GM21360 (cell line): ENCODE measurements at regions not wholly inside any gene's neighbourhood (a gene's known extent, or its start where the extent isn't known, plus 50 kb on each side); places are given as distances from the start of the nearest gene placed in this dataset.
"Not testable (repeated sequence)": the region's sequence is repeated elsewhere in the genome, so short reads cannot be mapped to it uniquely, and the experiment has no call there.

Source experiments
- ATAC-seq: cut with Tn5 transposase; IDR thresholded peaks from one replicate; pipeline ENCODE4 v1.9.1; 2021; ENCODE audit warnings: mild to moderate bottlenecking, moderate library complexity; ENCODE audit not compliant: unreplicated experiment

DNA sequence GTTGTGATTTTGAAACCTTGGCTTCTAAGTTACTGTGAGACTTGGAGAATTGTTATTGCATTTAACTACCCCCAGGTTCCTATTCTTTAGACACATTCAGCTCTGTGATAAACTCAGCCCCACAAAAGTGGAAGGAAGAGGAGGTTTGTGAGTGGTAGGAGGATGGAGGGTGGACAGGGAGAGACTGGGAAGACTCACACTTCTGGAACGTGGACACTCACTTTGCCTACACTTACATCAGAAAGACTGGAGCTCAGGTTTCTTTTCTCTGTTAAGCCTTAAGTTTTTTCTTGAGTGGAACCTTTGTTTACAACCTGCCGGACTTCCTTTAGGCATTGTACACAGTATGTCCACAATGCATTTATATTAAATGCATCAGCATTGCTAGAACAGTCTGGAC is 99.0 kb downstream of the AREG start:
- ATAC-seq = no peak

DNA sequence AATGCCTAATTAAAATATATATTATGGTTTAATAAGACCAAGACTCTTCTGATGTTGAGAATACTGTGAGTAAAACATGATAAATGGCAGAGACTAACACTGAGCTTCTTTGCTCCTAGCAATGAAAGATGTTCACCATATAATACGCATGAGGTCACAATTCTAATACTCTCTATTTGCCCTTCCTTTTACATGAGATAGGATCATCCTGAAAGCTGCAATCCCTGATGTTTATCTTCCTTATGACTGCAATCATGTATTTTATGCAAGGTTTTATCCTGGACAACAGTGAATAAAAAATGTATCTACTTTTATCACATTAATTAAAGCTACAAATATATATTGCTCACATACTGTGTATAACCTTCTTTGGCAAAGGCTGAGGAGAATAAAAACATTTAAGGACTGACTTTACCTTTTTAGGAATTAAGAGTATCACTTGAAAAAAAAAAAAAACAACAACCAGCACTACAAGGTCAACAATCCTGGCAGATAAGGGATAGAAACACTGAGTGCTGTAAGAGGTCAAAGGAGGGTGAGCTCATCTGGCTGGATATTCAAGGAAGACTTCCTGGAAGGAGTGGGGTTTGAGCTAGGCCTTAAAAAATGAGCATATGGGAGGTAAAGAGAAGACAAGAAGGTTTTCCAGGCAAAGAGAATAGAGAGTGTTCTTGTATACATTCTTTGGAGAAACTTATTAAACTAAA is 99.9 kb downstream of the AREG start:
- ATAC-seq = no peak

DNA sequence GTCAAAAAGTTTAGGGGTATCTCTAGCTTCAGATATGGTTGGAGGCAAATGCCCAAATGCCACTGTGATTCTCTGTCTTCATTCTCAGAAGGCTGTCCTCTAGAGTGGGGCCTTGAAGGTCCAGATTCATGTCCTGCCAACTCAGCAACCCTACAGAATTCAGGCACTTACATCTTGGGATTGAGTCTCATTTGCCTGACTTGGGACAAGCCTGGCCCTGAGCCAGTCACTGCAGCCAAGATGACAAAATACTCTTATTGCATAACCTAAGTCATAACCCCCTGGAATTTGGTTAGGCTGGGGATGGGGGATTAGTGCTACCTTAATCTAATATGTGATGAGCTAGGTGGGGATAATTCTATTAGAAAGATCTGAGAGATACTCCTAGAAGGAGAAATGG is 100.5 kb downstream of the AREG start:
- ATAC-seq = no peak

DNA sequence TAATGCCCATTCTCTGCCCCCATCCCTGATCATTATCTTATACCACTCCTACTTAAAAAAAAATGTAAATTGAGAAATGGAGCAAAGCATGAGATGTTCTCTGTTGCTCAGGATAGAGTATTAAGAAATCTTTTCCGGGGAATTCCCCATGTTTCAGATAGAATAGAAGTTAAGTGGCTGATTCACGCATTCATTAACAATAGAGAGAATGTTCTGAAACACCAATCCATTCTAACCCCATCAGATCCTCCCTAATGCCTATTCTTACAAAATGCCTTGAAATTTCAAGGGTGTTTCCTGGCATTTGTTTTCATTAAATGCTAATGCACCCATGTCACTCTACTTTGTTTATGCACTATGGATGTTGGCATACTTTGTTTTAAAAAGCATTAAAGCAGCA is 101.1 kb downstream of the AREG start:
- no peak for ATAC-seq

DNA sequence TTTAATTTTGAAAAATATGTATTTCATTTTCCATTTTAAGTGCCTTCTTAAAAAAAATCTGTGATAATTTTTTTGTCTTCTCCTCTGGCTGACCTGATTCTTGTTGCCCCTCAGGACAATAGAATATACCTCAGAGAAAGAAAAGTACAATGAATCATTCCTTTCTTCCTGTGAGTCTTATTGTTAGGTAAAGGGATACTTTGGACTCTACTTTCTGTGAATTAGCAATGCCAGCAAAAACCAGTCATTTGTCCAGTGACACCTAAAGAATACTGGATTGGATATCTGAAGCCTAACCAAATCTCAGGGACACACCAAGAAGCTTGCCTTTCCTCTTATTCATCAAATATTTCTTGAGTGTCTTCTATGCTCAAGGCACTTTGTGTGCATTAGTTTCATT is 102.1 kb downstream of the AREG start:
- no peak for ATAC-seq

DNA sequence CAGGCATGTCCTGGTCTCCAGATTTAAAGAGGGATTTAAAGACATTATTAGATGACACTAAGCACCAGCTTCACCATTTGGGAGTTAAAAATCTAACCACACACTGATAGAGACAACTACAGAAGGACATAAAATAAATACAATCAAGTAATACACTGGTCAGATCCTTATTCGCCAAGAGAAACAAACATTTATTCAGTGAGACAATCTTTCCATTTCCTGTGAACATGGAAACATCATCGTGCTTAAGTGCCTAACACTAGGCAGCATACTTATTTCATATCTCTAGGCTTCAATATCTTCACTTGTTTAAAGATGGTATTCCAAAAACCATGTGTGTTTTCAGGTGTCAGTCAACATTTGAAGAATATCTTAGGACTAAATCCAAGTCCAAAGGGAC is 103.6 kb downstream of the AREG start:
- ATAC-seq = no peak

DNA sequence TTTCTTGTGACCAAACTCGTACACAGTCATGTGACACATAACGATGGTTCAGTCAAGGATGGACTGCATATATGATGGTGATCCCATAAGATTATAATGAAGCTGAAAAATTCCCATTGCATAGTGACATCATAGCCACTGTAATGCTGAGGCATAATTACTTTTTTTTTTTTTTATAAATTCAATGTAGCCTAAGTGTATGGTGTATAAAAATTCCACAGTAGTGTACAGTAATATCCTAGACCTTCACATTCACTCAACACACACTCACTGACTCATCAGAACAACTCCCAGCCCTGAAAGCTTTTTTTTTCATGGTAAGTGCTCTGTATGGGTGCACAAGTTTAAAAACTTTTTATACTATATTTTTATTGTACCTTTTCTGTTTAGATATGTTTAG is 105.0 kb downstream of the AREG start:
- no peak for ATAC-seq

DNA sequence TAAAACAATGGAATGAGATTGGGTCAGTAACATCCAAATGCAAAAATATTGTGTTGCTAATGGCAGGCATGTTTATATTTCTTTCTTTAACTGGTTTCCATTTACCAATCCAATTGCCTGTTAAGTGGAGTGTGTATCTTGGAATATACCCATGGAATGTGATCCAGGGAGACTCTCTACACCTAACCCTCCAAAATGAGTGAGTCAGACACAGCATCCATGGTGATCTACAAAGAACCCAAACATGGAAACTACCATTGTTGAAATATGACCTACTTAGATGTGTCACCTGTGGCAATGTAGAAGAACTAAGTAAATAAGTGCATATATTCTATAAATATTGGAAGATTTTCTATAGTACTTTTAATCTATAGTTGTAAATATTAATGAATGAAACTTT is 110.3 kb downstream of the AREG start:
- ATAC-seq = no peak

DNA sequence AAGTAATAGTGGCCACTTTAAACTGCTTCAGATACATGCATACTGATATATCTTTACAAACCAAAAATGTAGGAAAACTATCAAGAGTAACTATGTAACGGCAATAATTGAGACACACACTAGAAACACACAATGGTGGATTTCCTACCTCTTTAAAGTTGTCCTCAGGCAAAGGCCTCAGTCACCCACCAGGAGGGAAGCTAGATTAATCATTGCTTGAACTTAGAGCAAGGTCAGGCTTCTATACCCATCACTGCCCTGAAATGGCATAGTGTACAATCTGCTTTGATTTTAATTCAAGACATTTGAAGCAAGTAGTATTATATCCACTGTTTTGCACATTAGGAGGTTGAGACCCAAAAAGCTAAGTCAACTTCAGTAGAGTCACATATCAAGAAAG is 110.9 kb downstream of the AREG start:
- ATAC-seq = no peak

DNA sequence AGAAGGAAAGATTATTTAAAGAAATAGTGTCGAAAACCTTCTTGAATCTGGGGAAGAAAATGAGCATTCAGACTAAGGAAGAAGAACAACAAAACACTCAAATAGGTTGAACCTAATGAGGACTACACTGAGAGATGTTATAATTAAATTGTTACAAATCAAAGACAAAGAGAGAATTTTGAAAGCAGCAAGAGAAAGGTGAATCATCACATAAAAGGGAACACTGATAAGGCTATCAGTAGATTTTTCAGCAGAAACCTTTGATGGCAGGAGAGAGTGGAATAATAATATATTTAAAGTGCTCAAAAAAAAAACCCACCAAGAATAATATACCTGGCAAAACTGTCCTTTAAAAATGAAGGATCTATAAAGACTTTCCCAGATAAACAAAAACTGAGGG is 114.9 kb downstream of the AREG start:
- no peak for ATAC-seq

DNA sequence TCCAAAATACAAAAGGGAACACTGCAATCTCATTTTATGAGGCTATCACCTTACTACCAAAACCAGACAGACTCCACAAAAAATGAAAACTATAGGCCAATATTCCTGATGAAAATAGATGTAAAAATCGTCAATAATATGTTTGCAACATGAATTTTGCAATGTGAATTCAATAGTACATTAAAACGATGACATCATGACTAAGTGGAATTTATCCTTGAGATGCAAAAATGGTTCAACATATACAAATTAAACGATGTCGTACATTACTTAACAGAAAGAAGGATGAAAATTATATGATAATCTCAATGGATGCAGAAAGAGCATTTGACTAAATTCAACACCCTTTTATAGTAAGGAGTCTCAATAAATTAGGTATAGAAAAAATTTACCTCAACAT is 123.0 kb downstream of the AREG start:
- ATAC-seq = no peak

DNA sequence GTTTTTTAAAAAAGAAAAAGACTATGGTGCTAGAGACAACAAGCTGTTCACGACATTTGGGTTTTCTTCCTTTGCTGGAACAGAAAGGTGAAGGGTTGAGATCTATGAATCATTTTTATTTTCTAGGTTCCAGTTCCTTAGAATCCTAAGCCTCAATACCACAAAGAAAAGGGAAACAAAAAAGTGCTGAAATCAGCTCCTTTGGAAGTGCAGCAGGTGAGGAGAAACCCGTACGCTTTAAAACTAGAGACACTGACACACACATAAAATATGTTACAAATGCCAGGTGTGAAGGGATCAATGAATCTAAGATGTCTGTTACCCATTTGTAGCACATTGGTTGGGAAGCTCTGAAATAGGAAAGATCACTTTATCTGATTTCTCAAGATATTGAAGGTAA is 125.2 kb downstream of the AREG start:
- no peak for ATAC-seq

DNA sequence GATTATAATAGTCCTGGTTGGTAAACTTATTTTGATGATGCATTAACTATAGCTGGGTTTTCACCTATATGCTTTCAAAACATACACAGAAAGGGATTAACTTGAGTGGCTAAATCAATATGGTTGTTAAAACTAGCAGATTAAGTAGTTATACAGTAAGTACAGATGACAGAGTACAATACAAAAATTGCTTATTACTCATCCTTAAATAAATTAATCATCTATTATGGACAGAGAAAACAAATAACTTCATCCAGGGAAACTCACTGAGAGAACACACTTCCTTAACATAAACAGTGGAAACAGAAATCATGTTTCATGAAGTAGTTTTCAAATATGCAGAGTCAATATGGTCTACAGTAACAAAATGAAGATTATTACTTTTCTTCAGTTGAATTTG is 133.4 kb downstream of the AREG start:
- no peak for ATAC-seq

DNA sequence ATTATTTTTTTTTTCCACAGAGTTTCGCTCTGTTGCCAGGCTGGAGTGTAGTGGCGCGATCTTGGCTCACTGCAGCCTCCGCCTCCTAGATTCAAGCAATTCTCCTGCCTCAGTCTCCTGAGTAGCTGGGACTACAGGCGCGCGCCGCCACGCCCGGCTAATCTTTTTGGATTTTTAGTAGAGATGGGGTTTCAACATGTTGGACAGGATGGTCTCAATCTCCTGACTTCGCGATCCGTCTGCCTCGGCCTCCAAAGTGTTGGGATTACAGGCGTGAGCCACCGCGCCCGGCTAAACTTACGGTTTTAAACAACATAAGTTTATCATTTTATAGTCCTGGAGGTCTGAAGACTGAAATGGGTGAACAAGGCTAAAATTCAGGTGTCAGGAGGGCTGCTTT is 133.9 kb downstream of the AREG start:
- not testable (repeated sequence) for ATAC-seq

DNA sequence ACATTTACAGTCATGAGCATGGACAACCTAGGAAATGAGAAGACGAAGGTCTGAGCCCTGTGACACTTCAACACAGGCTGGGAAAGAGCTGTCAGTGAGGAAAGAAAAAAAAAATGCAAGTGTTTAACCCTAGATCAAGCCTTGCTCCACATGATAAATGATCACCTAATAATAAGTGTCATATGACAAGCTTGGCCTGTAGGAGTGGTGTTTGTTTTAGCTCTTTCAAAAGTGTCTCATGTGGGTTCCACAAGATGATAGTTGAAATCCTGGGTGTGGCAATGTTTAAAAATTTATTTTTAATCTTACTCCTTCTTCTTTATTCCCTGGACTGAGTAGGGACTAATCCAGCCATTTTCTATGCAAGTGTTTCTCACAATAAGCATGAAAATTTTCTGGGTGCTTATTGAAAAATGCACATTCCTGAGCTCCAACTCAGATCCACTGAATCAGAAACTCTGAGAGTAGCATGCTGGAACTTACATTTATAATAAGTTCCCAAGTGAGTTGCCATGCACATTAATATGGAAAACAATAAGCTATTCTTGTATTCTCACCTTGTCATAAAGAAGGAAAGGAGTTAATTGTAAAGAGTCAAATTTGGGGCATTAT is 138.3 kb downstream of the AREG start:
- ATAC-seq = no peak

DNA sequence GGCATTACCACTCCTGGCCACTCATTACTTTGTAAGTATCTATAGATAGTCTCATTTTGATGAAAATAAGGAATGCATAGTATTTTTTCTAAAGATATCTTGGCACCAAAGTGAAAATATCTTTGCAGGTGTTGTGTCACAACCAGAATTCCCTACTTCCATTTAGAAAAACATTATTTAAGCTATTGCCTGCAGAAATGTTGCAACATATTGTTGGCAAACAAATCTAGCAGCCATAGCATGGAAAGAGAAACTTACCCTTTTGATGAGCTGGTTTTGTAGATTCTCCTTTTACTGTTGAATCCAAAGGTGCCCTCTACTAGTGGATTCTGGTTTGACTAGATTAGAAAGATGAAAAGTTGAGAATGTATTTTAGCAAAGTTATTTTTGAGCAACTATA is 138.8 kb downstream of the AREG start:
- ATAC-seq = no peak

DNA sequence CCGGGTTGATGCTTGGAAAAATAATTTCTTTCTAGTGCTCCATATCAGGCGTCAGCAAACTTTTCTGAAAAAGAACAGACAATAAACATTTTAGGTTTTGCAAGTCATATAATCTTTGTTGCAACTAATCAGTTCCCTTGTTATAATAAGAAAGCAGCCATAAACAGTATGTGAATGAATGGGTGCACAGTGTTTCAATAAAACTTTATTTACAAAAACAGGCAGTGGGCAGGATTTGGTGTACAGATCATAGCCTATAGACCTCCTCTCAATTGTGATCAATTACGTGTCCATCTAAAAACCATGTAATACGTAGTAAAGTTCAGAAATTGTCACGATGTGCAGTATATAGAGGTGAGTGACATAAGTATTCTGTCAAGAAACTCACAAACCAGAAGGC is 143.4 kb downstream of the AREG start:
- no peak for ATAC-seq

DNA sequence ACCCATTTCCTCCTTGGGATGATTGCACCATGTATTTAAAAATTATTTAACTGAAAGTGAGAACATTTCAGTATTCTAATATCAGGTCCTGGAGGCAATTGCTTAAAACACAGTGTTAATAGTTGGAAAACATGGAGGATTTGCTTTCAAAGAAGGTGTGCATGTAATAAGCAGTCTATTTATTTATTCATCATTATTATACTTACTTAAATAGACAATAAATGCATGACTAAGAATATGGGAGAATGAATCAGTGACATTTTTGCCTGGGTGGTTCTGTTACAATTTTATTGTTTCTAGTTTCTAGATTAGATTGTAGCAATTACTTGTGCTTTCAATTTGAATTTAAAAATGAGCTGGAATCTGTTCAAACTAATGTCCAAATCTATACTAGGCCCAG is 145.5 kb downstream of the AREG start:
- ATAC-seq = no peak

DNA sequence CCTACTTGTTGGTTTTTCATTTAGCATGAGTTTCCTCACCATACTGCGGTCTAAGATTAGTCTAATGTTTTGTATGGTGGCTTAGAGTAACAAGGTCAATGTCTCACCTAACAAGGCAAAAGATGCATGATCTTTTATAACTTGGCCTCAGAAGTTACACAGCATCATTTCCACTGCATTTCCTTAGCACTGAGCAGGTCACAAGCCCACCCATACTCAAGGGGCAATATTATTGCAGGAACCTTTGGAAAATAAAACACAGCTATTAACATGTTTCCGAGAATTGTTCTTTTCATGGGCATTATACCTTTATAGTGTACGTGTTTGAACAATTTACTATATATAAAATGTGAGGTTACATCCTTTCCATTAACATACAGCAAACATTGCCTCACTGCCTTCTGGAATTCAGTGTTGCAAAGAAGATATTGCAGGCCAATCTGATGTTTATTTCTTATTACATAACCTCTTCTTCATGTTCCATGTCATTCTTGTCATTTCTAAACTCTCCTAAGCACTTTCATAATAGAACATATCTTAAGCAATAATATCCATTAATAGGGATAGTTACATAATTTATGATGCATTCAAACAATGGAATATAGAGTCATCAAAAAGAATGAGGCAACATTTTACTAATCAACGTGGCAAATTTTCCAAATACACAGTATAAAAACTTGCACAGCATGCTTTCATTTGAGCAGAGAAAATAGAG is 153.8 kb downstream of the AREG start:
- ATAC-seq = no peak

DNA sequence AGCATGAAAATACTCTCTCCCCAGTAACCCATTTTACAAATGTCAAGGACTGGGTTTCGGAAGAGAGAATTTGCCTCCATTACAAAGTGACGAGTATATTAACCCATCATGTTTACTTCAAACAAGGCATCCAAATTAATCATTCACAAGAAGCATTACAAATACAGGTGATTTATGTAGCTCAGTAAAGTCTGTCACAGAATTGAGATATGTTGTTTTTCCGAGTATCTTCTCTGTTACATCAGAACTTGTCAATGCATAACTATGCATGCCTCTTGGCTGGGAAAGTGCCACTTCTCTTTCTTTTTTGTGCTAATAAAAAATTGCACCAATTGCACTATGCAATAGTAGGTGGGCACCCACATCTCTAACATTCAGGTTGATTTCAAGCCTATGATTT is 158.2 kb downstream of the AREG start:
- no peak for ATAC-seq

DNA sequence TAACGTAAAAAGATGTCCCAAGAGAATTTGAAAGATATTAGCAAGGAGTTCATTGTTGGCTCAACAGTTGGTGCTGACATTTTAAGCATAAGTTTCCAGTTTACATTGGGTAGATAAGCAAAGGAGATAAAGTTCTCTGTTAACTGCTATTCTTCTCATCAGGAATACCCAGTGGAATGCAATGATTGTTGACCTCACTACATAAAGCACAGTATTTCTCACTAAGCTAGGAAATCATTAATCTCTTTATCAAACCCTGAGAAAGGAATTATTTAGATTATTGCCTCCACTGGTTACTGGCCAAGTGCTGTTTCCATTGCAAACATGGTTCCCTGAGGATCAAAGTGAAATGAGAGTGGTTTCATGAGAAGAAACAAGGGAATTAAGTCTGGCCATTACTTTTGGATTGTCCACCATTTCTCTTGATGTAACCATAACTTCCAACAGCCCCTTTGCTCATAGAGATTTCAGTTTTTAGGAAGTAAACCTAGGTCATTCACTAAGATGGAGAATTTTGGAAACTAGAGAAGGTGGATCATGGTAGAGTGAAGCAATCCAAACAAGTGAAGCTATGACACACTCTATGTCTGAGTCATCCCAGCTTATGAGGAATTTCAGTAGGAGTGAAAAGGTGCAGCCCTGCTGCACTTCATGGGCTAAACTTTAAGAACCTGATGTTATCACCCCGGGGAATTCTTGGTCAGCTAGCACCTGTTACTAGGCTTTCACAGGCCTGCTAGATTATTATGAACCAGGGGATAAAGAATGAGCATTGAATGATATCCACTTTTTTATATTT is 163.4 kb downstream of the AREG start:
- ATAC-seq = no peak

DNA sequence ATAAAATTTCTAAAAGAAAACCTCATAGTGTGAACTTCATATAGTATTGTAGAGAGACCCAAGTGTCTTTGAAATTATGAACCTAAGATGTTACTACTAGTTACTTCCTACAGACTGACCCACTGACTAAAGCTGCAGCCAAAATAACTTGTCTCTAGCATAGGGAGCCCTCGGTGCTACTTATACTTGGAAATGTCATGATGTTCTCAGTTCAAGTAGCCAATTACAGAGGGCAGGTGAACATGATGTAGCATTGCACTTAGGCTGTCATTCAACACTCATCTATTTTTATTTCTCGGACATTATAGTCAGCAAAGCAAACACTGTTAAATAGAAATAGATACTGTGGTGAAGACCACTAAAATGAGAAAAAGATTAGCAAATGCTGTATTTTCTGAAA is 165.6 kb downstream of the AREG start:
- no peak for ATAC-seq
